Amniotic stem cell (primary cell): ENCODE measurements at regions not wholly inside any gene's neighbourhood (a gene's known extent, or its start where the extent isn't known, plus 50 kb on each side); places are given as distances from the start of the nearest gene placed in this dataset.

ENCODE experiments used
- DNase-seq: peaks from one replicate; lab custom pipeline; 2025; lab: John Stamatoyannopoulos, UW

DNA sequence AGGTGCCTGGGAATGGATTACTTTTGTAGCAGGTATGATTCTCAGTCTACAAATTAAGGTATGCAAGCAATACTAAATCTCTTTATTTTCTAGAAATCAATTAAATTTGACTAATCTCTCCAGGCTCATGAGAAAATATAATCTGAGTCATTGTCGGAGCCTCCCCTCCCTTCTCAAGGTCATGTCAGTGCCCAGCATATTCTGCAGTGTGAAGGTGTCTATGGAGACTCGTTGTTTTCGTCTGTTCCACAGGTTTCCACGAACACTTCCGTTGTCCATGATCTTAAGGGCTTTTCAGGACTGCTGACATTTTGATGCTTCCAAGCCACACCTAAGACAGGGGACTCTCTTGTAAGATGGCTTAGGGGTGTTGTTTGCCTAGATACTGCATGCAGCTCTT is 56.6 kb upstream of the SCOC start:
- no peak for DNase-seq

DNA sequence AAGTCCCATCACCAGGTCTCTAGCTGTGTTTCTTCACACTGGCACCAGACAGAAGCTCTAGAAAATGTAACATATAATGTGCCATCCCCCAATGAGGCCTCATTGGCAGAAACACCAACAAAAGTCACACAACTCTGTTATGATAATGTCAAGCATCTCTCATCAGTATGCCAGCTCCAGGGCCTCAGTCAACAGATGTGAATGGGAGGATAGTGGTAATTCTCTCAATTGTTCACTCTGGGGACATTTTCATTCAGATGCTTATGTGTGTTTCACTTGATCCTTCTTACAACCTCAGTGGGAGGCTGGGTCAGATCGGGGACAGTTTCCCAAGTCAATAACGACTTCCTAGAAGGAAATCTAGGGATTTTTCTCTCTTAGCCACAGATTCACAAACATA is 57.5 kb upstream of the SCOC start:
- no peak for DNase-seq

DNA sequence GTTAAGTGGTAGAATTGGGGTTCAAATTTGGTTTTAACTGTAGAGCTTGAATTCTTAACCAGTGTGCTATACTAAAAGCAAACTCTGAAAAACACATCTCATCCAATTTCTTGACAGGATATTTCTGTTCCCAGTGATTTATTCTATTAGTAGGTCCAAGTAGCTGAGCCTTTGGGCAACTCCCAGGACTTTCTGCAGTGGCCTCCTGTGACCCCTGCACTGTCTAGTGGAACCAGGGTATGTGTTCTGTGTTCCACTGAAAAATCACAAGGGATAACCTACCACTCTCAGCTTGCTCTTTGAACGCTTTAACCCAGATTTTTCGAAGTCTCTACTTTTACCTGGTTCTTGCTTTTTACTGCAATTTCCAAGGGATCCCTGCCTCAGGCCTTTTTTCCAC is 58.0 kb upstream of the SCOC start:
- no peak for DNase-seq

DNA sequence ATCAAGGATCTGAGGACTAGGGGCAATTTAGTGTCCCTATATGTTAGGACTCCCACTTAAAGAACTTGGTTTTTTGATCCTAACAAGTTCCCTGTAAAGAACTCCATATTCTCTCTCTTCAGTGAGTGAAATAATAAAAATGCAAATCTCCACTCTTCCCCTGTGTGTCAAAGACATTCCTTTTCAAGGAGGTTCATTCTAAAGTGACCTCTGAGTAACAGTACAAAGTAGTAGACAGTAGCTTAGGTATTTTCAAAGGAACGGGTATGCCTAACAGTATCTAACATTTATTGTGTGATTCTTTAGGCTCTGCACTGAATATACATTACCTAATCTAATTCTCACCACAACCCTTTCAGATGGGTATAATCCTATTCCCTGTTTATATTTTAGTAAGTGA is 58.4 kb upstream of the SCOC start:
- DNase-seq = no peak

DNA sequence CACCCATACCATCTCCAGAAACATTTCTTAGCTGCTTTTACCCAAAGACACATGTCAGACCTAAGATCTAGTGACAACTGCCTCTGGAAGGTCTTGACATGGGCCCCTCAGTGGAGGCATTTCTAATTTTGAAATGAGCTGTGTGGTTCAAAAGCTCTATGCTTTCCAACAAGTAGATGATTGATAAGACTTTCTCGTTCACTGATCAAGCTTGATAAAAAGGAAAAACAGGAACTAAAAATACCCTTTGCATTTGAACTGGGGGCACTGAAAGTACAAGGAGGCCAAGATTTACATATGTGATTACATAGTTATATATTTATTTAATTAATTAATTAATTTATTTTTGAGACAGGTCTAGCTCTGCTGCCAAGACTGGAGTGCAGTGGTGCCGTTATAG is 61.3 kb upstream of the SCOC start:
- no peak for DNase-seq

DNA sequence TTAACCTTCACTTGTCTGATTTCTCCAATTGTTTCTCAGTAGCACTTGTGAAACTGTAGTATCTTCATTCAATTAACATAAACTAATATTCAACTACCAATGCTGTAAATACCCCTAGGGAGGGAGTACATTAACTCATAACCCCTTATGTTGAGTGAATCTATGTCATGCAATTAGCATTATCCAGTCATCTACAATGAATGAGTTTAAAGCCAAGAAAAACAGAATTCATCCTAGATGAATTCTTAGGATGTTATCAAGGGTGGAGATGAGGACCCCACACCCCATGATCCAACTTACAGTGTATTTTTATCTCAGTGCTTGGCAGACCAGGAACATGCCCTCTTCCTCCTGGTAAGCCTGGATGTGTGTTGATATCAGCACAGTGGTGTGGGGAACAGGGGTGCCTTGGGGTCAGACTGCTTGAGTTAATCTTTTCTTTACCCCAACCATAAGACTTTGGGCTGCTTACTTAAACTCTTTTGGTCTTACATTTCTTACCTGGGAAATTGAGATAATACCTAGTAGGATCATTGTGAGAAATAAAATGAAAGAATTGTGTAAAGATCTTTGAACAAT is 62.1 kb upstream of the SCOC start:
- DNase-seq = no peak

DNA sequence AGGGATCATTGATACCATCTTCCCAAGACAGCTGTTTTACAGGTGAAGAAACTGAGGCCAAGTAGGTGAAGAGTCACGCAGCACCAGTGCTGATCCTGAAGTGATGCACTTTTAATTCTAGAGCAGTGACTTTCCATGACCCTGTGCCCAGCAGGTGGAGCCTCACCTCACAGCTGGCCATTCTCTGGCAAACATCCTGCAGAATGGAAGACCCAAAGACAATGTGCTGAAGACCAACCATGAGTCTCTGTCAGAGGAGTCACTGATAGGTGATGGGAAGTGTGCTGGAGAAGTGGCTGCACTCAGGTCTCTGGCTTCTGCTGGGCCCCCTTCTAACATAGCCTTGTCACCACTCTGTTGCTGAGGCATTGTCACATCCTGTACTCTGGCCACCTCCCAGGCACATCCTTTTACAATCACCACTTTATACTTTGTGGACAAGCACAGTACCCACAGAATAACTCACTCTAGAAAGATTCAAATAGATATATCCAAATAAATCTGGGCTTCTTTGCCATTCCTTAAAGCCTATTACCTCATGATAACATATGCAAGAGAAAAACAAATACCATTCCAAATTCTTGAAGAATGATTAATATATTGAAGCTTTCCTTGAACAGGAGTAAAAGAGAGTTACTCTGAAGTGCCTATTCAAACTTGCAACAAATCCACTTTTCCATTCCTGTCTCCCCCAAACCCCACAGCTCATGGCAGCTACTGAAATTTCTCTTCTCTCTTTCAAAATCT is 64.1 kb upstream of the SCOC start:
- no peak for DNase-seq

DNA sequence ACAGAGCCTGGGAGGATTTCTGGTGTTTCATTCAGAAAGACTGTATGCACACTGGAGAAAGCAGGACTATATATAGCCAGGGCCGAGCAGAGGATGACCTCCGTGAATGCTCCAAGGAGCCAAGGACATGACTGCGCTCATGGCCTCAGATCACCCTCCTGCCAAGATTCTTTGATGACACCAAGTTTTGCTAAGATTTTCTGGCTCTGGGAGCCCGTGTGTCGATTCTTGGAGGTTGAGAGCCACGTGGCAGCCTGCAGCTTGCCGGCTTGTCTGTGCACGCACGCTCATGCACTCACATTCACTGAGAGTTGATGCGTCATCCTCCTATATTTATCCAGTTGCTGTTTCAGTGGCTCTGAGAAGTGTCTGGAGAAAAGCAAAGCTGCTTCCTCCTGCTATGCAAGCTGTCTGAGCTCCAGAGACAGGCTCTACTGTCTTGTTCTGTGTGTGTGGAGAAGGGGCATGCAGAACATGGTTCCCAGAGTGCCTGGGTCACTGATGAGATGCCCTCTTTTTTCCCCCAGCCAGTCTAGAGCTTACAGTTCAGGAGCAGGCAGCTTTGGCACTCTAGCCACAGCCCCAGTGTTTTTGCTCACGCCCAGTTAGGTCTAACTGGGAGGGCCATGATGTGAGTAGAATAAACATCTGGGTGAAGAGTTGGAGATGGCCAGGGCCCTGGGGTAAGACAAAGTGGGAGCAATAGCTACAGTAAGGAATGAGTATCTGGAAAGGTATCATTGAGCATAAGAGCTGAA is 64.9 kb upstream of the SCOC start:
- DNase-seq = peak; percentile 50

DNA sequence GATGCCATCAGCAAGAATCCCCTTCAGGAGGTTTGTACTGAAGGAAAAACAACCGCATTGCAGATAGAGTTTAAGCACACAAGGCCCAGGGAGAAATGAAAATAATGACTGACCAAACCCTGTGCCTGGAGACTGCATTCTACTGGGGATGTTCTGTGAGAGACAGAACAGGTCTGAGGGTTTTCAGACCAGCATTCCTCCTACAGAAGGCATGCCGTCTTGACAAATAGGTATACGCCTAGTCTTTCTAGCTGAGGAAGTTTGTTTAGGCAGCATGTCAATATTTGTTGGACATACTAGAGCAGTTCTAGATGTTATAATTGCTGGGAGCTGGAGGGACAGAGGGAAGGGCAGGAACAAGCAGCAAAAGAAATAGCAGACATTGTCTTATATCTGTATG is 68.4 kb upstream of the SCOC start:
- DNase-seq = no peak

DNA sequence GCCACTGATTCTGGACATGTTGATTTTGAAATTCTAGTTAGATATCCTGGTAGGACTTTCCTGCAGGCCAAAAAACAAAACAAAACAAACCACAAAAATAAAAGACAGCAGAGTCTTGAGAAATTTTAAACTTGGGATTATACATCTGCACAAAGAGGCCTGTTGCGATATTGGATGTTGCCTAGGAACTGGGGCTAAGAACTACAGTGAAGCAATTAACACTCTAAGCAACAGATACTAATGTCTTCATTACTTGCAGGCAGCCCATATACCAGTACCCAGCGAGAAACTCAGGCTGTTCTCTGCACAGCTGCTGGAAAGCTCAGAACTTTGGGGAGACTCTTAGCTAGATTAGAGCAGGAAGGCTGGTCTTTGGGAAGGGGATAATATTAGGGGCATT is 69.1 kb upstream of the SCOC start:
- DNase-seq = no peak

DNA sequence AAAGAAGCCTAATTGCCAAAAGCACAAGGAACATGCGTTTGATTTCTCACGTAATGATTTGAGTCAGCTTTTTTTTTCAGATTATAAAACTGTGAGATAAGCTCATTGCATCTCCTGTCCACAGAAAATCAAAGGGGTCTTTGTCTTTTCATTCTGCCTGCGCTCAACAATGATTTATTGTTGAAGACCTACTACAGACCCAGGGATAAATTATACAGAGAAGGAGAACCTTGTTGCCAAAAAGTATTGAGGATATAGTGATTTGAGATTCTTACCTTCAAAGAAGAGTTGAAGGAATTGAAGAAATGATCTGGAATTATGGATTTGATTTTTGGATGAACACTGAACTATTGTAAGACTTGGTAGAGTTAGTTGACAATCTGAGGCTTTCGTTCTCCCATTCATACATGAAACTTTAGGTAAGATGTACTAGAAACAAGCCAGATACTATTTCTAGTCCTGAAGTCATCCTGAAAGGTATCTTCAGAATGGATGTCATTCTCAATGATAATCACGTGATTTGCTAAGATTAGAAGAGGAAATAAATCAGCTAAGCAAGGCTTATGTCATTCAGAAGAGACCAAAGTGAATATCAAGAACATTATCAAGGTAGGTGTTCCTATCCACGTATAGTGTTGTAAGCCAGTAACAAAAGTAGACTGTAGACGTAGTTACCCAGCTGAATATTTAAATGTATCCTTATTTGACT is 71.1 kb upstream of the SCOC start:
- no peak for DNase-seq

DNA sequence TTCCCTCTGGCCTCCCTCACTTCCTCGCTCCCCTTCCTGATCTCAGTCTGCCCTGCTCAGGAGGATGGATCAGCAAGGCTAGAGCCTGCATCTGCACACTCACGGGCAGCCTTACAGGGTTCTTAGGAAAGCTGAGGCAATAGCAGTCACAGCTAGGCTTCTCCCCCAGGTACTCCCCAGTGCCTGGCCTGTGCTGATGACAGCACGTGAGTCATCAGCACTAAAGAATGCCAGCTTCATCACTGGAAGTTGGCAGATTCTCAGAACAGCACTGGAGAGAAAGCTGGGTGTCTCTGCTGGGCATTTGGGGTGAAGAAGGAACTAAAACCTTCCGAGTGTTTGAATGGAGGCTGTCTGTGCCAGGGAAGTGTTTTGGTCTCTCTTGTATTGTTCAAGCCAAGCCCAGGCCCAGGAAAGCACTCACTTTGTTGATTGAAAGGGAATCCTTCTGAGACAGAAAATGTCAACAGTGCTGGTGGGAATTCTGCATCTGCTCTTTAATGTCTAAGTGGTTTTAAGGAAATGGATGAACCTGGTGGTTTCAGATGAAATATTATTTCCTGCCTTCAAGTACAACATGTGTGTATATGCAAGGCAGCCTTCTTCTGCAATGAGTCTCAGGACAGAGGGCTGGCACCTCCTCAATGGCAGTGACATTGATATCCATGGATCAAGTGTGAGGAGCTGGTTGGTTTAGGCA is 73.0 kb upstream of the SCOC start:
- DNase-seq = no peak

DNA sequence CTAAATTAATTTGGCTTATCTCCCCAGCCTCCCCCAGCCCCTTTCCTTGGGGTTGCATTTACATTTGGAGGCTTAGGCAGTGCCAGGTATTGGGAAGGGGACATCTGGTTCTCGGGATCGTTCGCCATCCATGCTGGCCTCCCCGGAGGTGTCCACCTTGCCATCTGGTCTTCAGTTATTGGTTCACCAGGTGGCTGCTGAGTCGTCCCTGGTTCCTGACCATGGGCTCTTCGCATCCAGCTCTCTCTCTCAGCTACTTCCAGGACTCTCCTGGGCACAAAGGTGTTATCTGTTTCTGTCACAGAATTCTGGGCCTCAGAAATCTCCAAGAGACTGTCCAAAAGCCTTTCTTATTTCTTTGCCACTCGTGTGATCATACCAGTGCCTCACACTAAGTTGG is 75.4 kb upstream of the SCOC start:
- no peak for DNase-seq

DNA sequence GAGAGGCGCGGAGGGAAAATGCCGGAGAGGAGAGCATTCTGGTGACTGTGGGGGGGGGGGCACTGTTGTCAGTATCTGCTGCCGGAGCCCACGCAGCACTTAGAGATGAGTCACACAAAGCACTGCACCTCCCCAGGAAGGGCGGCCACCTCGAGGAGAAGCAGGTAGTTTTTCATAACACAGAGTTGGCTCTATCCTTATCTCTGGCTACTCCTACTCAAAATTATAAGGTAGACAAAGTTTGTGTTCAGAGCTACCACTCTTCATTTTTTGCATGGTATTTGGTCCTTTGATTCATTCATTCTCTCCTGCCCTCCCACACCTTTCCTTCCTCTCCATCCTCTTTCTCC is 76.2 kb upstream of the SCOC start:
- no peak for DNase-seq

DNA sequence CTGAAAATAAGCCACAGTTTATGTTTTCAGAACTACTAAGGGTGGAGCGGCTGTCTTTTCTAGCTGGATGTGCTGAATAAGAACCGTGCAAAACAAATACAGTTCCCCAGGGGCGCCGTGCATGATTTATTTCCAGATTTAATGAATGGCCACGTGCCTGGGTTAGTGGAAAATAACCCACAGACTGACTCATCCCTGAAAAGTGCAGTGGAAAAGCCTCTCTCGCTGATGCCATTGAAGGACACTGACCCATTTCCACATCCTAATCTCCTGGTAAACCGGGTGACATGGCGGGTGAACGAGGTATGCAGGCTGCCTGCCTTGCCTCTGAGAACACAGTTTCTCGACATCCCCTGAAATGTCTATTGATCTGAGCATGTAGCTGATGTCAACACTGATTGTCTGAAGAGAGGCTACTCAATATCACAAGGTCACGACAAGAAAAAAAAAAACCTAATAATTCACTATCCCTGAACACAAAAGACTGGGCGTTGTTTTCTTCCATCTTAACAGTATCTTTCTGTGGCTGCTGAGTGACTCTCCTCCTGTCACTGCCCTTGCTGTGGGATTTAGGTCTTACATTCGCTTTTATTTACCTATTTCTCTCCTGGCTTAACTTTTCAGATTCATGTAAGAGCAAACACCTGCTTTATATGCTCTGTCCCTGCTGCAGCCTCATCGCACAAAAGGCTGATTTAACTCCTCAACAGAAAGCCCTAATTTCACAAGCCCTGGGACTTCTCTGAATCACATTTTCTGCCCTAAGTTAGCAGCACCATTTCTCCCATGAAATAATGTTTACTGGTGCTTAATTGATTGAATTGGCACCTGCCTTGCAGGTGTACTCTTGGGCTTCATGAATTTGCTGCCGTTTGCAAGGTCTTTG is 76.9 kb upstream of the SCOC start:
- peak; percentile 75 for DNase-seq

DNA sequence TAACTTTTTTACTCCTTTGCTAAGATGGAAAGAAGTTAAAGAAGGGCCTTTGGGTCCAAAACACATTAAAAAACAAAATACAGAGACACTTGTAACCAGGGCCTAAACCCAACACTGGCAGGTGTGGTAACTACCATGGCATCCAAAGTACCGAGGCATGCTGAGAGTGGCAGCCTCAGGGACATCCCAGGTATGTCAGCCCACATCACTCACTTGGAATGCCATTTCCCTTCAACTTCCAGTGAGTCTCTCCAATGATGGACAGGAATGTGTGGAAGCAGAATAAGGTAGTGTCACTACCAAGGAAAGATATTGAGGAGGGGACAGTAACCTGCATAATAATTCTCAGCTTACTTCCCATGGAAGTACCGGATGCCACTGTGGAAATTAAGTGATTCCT is 79.5 kb upstream of the SCOC start:
- no peak for DNase-seq

DNA sequence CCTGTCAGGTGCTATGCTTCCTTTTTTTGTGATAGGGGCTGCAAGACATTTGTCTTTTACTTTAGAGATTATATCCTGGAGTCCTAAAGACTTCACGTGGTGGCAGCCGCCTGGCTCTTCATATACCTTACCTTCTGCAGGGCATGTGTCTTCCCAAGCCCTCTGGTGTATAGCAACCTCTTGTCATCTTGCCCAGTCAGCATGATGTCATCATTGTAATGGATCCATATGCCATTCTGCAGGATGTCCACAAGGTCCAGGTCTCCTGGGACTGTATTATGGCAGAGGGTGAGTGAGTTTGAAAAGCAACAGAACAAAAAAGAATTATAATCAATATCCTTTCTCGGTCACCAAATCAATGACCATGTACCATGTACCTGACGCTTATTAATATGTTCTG is 82.2 kb upstream of the SCOC start:
- no peak for DNase-seq

DNA sequence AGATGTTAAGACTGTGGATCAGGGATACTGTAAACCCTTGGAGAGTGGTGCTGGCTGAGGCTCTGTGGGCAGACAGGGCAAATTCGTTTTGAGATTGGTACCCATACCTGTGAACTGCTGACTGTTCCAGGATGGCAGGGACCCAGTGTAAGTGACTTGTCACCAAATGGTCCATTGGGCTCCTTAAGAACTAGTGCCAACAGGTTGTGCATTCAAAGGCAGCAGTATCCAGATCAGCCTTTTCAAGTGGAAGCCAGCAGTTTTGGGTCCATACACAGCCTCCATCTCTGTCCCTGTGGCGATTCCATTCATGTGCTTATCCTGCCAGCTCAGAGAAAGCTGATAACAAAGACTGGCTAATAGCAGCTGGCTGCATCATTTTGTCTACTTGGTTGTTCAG is 84.0 kb upstream of the SCOC start:
- DNase-seq = no peak

DNA sequence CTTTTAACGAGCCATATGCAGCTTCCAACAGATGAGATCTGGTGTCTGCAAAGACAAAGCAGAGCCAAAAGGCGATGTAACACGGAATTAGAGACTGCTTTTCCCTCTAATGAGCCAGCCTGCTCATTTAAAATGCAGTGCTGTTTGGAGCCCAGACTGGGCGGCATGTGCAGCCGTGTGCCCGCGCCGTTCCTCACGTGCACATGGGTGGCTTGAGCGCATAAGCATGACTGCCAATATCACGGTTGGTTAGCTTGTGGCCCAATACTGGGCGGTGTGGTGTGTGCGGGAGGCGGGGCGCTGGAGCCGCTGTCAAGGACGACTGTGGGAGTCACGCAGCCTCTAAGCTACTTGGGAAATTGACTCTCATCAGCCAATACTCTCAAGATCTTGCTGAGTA is 87.0 kb upstream of the SCOC start:
- DNase-seq = no peak

DNA sequence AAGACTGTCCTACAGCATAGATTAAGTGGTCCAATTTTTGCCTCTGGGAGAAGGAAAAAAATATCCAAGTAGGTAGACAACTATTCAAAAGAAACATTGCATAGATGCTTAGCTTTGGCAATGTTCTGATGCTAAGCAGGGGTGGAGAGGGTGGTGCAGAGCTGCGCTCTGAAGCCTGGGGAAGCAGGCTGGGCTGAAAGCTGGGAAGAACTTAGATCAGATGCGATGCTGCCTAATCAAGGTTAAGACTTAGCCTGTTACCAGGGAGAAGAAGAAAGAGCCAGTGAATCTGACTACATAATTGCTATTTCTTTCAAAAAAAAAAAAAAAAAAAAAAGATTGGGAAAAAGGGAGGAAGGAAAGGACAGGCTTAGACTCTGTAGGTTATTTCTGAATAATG is 89.0 kb upstream of the SCOC start:
- DNase-seq = no peak

DNA sequence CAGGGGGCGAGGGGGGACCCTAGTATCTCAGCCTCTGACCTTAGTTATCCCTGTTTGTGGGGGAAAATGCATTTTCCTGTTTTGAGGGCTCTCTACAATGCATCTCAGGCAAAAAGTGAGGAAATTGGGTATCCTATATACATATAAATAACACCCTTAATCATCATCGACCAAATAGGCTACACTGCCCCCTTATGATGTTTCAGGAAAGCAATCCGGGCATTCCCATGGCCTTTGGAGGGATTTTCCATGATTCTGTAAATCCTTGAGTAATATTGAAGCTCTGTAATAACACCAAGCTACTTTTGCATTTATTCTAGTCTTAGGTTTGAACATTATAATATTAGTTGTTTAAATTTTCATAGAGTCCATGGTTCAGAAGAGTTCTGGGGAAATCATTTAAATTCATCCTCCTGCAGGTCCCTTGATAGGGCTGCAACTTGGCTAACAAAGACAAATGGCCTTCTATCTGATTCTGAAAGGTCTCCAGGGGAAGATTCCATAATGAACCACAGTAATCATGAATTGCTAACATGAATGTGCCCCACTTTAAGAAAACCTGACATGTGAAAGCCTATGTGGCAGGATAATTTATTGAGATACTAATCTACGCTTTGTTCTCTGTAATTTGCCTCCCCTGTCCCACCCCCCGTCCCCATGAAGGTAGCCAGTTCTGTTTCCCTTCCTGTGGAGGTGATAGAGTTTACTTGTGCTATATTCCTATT is 91.5 kb upstream of the SCOC start:
- DNase-seq = no peak
